ENCODE measurements at regions not wholly inside any gene's neighbourhood (a gene's known extent, or its start where the extent isn't known, plus 50 kb on each side); places are given as distances from the start of the nearest gene placed in this dataset.

DNA sequence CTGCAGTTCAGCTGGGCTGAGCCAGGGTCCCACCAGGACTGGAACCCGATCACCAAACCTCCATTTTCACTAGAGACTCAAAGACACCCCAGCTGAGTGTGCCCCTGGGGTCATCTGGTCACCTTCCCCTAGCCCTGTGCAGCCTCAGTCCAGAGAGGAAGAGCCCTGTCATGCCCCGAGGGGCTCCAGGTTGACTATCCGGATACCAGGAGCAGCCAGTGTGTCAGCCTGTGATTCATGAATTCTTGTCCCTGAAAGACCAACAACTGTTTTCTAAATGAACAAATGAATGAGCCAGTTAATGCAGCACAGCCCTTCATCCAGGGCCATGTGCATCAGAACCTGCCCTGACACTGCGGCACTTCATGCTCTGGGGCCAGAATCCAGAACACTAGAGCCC, 201.9 kb upstream of the TCERG1L start:
- TF ChIP-seq, protein P1, sequence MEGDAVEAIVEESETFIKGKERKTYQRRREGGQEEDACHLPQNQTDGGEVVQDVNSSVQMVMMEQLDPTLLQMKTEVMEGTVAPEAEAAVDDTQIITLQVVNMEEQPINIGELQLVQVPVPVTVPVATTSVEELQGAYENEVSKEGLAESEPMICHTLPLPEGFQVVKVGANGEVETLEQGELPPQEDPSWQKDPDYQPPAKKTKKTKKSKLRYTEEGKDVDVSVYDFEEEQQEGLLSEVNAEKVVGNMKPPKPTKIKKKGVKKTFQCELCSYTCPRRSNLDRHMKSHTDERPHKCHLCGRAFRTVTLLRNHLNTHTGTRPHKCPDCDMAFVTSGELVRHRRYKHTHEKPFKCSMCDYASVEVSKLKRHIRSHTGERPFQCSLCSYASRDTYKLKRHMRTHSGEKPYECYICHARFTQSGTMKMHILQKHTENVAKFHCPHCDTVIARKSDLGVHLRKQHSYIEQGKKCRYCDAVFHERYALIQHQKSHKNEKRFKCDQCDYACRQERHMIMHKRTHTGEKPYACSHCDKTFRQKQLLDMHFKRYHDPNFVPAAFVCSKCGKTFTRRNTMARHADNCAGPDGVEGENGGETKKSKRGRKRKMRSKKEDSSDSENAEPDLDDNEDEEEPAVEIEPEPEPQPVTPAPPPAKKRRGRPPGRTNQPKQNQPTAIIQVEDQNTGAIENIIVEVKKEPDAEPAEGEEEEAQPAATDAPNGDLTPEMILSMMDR (IDR thresholded peaks at IDR 0.05): no peak
- no peak for TF ChIP-seq POLR2A (IDR thresholded peaks at IDR 0.05)

Measured in body of pancreas (tissue), 4 donors.